ENCODE measurements at regions not wholly inside any gene's neighbourhood (a gene's known extent, or its start where the extent isn't known, plus 50 kb on each side); places are given as distances from the start of the nearest gene placed in this dataset.

DNA sequence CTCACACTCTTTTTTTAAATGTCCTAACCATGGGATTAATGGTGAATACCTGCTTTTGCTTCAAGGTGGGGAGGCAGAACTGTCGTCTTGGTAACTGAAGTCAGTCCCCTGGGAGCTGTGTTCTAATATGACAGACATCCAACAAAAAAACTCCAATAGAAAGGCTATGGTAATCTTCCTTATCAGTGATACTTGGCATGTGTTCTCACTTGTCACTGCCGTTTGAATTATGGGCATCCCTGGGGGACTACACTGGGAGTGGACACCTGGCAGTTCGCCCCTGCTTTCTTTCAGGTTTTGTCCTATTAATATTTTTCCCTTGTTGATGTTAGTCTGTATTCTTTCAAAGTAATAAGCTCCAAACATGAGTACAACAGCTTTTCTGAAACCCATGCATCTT lies 252.6 kb downstream of the SLITRK5 start:
- Histone ChIP-seq H3K9me3 (ENCODE audit: control insufficient read depth in 2 of 2, insufficient read depth in 1 of 2, low read depth in 1 of 2, low read length in 1 of 2) (no peaks in the 10 kb centered on the region), H3K27me3 (ENCODE audit: control insufficient read depth in 3 of 3, insufficient read depth in 3 of 3, low read length in 3 of 3) (no peaks in the 10 kb centered on the region), H3K4me1 (ENCODE audit: control insufficient read depth in 3 of 3, insufficient read depth in 2 of 3, low read depth in 1 of 3, low read length in 2 of 3) (no peaks in the 10 kb centered on the region), H3K36me3 (ENCODE audit: control insufficient read depth in 3 of 3, insufficient read depth in 2 of 3, low read depth in 1 of 3, low read length in 3 of 3) (no peaks in the 10 kb centered on the region), H3K27ac (ENCODE audit: low read depth in 1 of 3, low read length in 2 of 3) (no peak overlapping the region), H3K4me3 (ENCODE audit: low read depth in 1 of 3, low read length in 3 of 3) (no peak overlapping the region)
- DNase-seq: no peak
- FAIRE-seq: no peak
- 48 to 67% (median 53%) methylated on average over 3 of the region's 3 CpGs for WGBS, 3 donors

DNA sequence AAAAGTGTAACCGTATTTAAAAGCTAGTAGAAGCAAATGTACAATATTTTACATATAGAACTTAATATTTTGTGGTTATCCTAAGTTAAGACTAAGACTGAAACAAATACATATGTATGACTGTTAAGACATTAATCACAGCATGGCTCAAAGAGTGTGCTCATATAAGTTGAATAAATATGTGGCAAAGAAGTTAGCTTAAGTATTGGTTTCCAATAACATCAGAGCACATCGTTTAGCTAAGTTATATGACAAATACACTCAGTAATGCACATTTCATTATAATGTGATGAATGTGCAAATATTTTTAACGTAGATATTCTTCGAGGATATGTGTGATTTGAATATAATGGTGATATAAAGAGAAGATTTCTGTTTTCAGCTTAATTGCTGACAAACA lies 253.8 kb downstream of the SLITRK5 start:
- no peak for DNase-seq
- no peak overlapping the region for H3K27ac ChIP-seq (ENCODE audit: low read depth in 1 of 3, low read length in 2 of 3)
- no peaks in the 10 kb centered on the region for H3K27me3 ChIP-seq (ENCODE audit: control insufficient read depth in 3 of 3, insufficient read depth in 3 of 3, low read length in 3 of 3)
- WGBS, 3 donors: 54 to 71% (median 68%) methylated on average over 4 of the region's 4 CpGs
- H3K9me3 ChIP-seq (ENCODE audit: control insufficient read depth in 2 of 2, insufficient read depth in 1 of 2, low read depth in 1 of 2, low read length in 1 of 2): no peaks in the 10 kb centered on the region
- H3K4me3 ChIP-seq (ENCODE audit: low read depth in 1 of 3, low read length in 3 of 3): no peak overlapping the region
- no peaks in the 10 kb centered on the region for H3K36me3 ChIP-seq (ENCODE audit: control insufficient read depth in 3 of 3, insufficient read depth in 2 of 3, low read depth in 1 of 3, low read length in 3 of 3)
- FAIRE-seq: no peak
- no peaks in the 10 kb centered on the region for H3K4me1 ChIP-seq (ENCODE audit: control insufficient read depth in 3 of 3, insufficient read depth in 2 of 3, low read depth in 1 of 3, low read length in 2 of 3)

DNA sequence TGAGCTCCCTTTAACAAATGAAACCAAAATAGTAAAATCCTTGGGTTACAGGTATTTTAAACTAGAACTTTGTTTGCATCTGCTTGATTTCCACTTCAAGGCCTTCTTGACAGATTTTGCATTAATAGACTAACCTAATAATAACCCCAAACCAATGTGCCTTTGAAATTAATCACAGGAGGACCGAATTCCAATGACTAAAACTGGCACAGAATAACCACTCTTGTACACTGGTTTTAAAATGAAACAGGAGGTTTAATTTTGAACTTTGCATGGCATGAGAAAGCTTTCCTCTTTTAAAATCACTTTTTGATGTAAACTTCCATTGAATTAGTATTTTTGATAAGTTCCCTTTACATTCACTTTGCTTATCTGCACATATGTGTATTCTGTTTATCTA lies 269.6 kb downstream of the SLITRK5 start:
- H3K27ac ChIP-seq (ENCODE audit: low read depth in 1 of 3, low read length in 2 of 3): no peak overlapping the region
- FAIRE-seq: no peak
- WGBS, 3 donors: 40 to 48% (median 41%) methylated on average over 1 of the region's 1 CpG
- H3K9me3 ChIP-seq (ENCODE audit: control insufficient read depth in 2 of 2, insufficient read depth in 1 of 2, low read depth in 1 of 2, low read length in 1 of 2): no peaks in the 10 kb centered on the region
- no peak overlapping the region for H3K4me3 ChIP-seq (ENCODE audit: low read depth in 1 of 3, low read length in 3 of 3)
- H3K4me1 ChIP-seq (ENCODE audit: control insufficient read depth in 3 of 3, insufficient read depth in 2 of 3, low read depth in 1 of 3, low read length in 2 of 3): no peaks in the 10 kb centered on the region
- no peaks in the 10 kb centered on the region for H3K27me3 ChIP-seq (ENCODE audit: control insufficient read depth in 3 of 3, insufficient read depth in 3 of 3, low read length in 3 of 3)
- H3K36me3 ChIP-seq (ENCODE audit: control insufficient read depth in 3 of 3, insufficient read depth in 2 of 3, low read depth in 1 of 3, low read length in 3 of 3): no peaks in the 10 kb centered on the region
- DNase-seq: no peak

DNA sequence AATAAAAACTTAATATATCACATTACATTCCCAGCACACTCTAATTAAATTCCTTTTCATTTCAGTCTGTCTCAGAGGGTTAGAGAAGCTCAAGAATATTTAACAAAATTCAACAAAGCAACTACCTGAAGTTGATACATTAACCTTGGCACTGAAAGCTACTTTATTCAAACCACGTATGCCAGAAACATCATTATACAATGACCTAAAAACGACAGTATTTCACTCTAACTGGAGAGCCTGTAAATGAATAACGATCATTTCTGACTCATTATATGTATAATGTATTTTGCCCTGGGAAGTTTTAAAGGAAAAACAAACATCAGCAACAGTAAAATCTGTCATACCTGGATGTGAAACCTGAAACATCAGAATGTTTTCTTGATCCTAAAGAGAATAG lies 270.1 kb downstream of the SLITRK5 start:
- Histone ChIP-seq H3K4me3 (ENCODE audit: low read depth in 1 of 3, low read length in 3 of 3) (no peak overlapping the region), H3K27me3 (ENCODE audit: control insufficient read depth in 3 of 3, insufficient read depth in 3 of 3, low read length in 3 of 3) (no peaks in the 10 kb centered on the region), H3K27ac (ENCODE audit: low read depth in 1 of 3, low read length in 2 of 3) (no peak overlapping the region), H3K4me1 (ENCODE audit: control insufficient read depth in 3 of 3, insufficient read depth in 2 of 3, low read depth in 1 of 3, low read length in 2 of 3) (no peaks in the 10 kb centered on the region), H3K36me3 (ENCODE audit: control insufficient read depth in 3 of 3, insufficient read depth in 2 of 3, low read depth in 1 of 3, low read length in 3 of 3) (no peaks in the 10 kb centered on the region), H3K9me3 (ENCODE audit: control insufficient read depth in 2 of 2, insufficient read depth in 1 of 2, low read depth in 1 of 2, low read length in 1 of 2) (no peaks in the 10 kb centered on the region)
- 51 to 66% (median 51%) methylated on average over 3 of the region's 3 CpGs for WGBS, 3 donors
- DNase-seq (no peak), FAIRE-seq (no peak)

DNA sequence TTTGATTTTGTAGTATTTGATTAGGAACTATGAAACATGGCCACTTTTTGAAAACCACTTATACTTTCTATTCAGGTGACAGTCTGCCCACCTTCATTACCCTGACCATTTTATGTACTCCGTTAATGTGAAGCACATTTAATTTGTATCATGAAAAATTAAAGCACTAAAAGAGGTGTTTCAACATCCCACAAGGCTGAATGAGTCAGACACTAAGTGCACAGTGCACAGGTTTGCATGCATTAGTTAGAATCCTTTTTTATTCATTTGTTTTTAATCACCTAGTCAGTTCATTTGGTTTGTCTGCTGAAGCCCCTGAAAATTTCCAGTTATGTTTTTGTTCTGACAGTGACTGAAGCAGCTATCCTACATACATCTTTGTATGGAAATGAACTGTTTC lies 271.0 kb downstream of the SLITRK5 start:
- Histone ChIP-seq H3K27ac (ENCODE audit: low read depth in 1 of 3, low read length in 2 of 3) (no peak overlapping the region), H3K4me1 (ENCODE audit: control insufficient read depth in 3 of 3, insufficient read depth in 2 of 3, low read depth in 1 of 3, low read length in 2 of 3) (no peaks in the 10 kb centered on the region), H3K27me3 (ENCODE audit: control insufficient read depth in 3 of 3, insufficient read depth in 3 of 3, low read length in 3 of 3) (no peaks in the 10 kb centered on the region), H3K36me3 (ENCODE audit: control insufficient read depth in 3 of 3, insufficient read depth in 2 of 3, low read depth in 1 of 3, low read length in 3 of 3) (no peaks in the 10 kb centered on the region), H3K4me3 (ENCODE audit: low read depth in 1 of 3, low read length in 3 of 3) (no peak overlapping the region), H3K9me3 (ENCODE audit: control insufficient read depth in 2 of 2, insufficient read depth in 1 of 2, low read depth in 1 of 2, low read length in 1 of 2) (no peaks in the 10 kb centered on the region)
- no peak for FAIRE-seq
- 75 to 88% (median 81%) methylated on average over 1 of the region's 1 CpG for WGBS, 3 donors
- no peak for DNase-seq

DNA sequence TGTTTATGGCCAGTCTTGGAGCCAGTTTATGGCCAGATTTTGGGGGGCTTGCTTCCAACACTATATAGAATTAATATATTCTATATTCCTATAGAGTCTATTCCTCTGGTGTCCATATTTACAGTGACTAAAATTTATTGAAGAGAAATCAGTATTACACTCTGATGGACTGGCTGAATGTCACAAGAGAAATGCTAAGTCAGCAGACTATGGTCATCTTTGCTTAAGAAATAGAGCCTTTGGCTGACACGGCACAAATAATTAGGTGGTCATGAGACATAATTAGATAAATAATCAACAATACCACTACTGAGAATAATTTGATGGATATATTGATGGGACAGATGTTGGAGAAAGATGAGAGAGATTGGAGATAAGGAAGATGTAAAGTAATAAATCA lies 272.9 kb downstream of the SLITRK5 start:
- Histone ChIP-seq H3K4me3 (ENCODE audit: low read depth in 1 of 3, low read length in 3 of 3) (no peak overlapping the region), H3K36me3 (ENCODE audit: control insufficient read depth in 3 of 3, insufficient read depth in 2 of 3, low read depth in 1 of 3, low read length in 3 of 3) (no peaks in the 10 kb centered on the region), H3K4me1 (ENCODE audit: control insufficient read depth in 3 of 3, insufficient read depth in 2 of 3, low read depth in 1 of 3, low read length in 2 of 3) (no peaks in the 10 kb centered on the region), H3K9me3 (ENCODE audit: control insufficient read depth in 2 of 2, insufficient read depth in 1 of 2, low read depth in 1 of 2, low read length in 1 of 2) (no peaks in the 10 kb centered on the region), H3K27me3 (ENCODE audit: control insufficient read depth in 3 of 3, insufficient read depth in 3 of 3, low read length in 3 of 3) (no peaks in the 10 kb centered on the region), H3K27ac (ENCODE audit: low read depth in 1 of 3, low read length in 2 of 3) (no peak overlapping the region)
- DNase-seq (no peak), FAIRE-seq (no peak)
- 90 to 95% (median 93%) methylated on average over 1 of the region's 1 CpG for WGBS, 3 donors

DNA sequence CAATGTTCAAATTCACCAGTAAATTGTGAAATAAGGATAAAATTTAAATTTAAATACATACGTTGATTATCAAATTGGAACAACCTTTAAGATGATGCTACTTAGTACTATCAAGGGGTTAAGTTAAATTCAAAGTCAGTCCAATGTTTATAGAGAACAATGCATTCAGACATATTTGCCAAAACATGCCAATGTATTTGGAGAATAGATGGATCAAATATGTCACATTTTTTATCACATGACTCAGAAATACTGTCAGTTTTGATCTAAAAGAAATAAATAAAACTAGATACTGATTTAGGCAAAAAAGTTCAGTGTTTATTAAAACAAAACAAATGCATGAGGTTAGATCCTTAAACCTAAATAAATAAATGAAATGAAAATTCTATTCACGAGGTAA lies 281.2 kb downstream of the SLITRK5 start:
- no peak overlapping the region for H3K4me3 ChIP-seq (ENCODE audit: low read depth in 1 of 3, low read length in 3 of 3)
- WGBS, 3 donors: 63 to 80% (median 67%) methylated on average over 2 of the region's 2 CpGs
- H3K27me3 ChIP-seq (ENCODE audit: control insufficient read depth in 3 of 3, insufficient read depth in 3 of 3, low read length in 3 of 3): no peaks in the 10 kb centered on the region
- no peak overlapping the region for H3K27ac ChIP-seq (ENCODE audit: low read depth in 1 of 3, low read length in 2 of 3)
- no peak for FAIRE-seq
- no peaks in the 10 kb centered on the region for H3K9me3 ChIP-seq (ENCODE audit: control insufficient read depth in 2 of 2, insufficient read depth in 1 of 2, low read depth in 1 of 2, low read length in 1 of 2)
- no peaks in the 10 kb centered on the region for H3K36me3 ChIP-seq (ENCODE audit: control insufficient read depth in 3 of 3, insufficient read depth in 2 of 3, low read depth in 1 of 3, low read length in 3 of 3)
- no peaks in the 10 kb centered on the region for H3K4me1 ChIP-seq (ENCODE audit: control insufficient read depth in 3 of 3, insufficient read depth in 2 of 3, low read depth in 1 of 3, low read length in 2 of 3)
- no peak for DNase-seq

DNA sequence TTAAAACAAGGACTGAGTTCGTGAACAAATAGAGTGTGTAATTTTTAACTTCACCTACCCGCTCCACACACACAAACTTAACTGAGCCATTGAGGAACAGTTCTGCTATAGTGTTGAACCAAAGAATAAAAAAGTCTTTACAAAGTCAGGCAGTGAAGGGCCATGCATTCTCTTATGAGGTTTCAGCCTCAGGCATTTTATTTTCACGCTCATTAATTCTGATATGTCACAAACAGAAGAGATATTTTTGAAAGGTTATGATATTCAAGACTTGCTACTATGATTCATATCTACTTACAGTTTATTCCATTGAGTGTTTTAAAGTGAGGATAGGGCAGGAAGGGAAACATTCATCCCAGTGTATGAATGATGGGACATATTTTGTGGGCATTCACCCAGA lies 282.2 kb downstream of the SLITRK5 start:
- WGBS, 3 donors: 63 to 75% (median 65%) methylated on average over 3 of the region's 3 CpGs
- H3K4me3 ChIP-seq (ENCODE audit: low read depth in 1 of 3, low read length in 3 of 3): no peak overlapping the region
- H3K9me3 ChIP-seq (ENCODE audit: control insufficient read depth in 2 of 2, insufficient read depth in 1 of 2, low read depth in 1 of 2, low read length in 1 of 2): no peaks in the 10 kb centered on the region
- FAIRE-seq (no peak), DNase-seq (no peak)
- no peaks in the 10 kb centered on the region for H3K4me1 ChIP-seq (ENCODE audit: control insufficient read depth in 3 of 3, insufficient read depth in 2 of 3, low read depth in 1 of 3, low read length in 2 of 3)
- no peaks in the 10 kb centered on the region for H3K36me3 ChIP-seq (ENCODE audit: control insufficient read depth in 3 of 3, insufficient read depth in 2 of 3, low read depth in 1 of 3, low read length in 3 of 3)
- no peak overlapping the region for H3K27ac ChIP-seq (ENCODE audit: low read depth in 1 of 3, low read length in 2 of 3)
- no peaks in the 10 kb centered on the region for H3K27me3 ChIP-seq (ENCODE audit: control insufficient read depth in 3 of 3, insufficient read depth in 3 of 3, low read length in 3 of 3)

DNA sequence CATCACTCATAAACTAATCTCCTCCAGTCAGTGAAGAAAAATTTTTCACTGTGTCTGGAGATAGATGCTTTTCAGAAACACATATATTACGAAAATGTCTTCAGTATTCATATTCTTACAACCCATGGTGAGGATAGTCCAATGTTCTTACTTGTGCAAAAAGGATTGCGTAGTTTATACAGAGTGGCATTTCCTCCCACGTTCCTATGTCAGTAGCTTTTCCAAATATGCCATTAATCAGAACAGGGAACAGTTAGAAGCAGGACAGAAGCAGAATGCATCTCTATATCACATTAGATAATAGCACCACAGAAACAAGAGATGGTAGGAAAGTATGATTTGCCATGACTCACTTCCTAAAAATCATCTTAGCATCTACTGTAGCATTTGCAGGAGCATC lies 282.9 kb downstream of the SLITRK5 start:
- WGBS, 3 donors: 62 to 71% (median 68%) methylated on average over 3 of the region's 3 CpGs
- no peak overlapping the region for H3K4me3 ChIP-seq (ENCODE audit: low read depth in 1 of 3, low read length in 3 of 3)
- no peak for FAIRE-seq
- no peak overlapping the region for H3K27ac ChIP-seq (ENCODE audit: low read depth in 1 of 3, low read length in 2 of 3)
- no peaks in the 10 kb centered on the region for H3K4me1 ChIP-seq (ENCODE audit: control insufficient read depth in 3 of 3, insufficient read depth in 2 of 3, low read depth in 1 of 3, low read length in 2 of 3)
- no peaks in the 10 kb centered on the region for H3K27me3 ChIP-seq (ENCODE audit: control insufficient read depth in 3 of 3, insufficient read depth in 3 of 3, low read length in 3 of 3)
- no peak for DNase-seq
- no peaks in the 10 kb centered on the region for H3K9me3 ChIP-seq (ENCODE audit: control insufficient read depth in 2 of 2, insufficient read depth in 1 of 2, low read depth in 1 of 2, low read length in 1 of 2)
- H3K36me3 ChIP-seq (ENCODE audit: control insufficient read depth in 3 of 3, insufficient read depth in 2 of 3, low read depth in 1 of 3, low read length in 3 of 3): no peaks in the 10 kb centered on the region

Data from small intestine (tissue), 7 donors.